ENCODE measurements at regions not wholly inside any gene's neighbourhood (a gene's known extent, or its start where the extent isn't known, plus 50 kb on each side); places are given as distances from the start of the nearest gene placed in this dataset.

DNA sequence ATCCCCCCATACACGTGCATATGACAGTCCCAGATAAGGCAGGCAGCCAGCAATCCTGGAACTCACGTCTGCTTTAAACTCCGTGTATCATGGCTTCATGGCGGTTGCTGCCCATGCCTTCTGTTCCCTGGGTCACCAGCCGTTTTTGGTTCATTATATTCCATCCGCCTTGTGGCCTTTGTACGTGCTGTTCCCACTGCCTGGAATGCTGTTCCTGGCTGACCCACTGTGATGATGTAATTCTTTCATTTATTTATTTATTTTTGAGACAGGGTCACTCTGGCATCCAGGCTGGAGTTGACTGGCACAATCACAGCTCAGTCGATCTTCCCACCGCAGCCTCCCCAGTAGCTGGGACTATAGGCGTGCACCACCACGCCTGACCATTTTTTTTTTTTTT, 136.7 kb upstream of the GSE1 start:
- TF ChIP-seq, protein P1, sequence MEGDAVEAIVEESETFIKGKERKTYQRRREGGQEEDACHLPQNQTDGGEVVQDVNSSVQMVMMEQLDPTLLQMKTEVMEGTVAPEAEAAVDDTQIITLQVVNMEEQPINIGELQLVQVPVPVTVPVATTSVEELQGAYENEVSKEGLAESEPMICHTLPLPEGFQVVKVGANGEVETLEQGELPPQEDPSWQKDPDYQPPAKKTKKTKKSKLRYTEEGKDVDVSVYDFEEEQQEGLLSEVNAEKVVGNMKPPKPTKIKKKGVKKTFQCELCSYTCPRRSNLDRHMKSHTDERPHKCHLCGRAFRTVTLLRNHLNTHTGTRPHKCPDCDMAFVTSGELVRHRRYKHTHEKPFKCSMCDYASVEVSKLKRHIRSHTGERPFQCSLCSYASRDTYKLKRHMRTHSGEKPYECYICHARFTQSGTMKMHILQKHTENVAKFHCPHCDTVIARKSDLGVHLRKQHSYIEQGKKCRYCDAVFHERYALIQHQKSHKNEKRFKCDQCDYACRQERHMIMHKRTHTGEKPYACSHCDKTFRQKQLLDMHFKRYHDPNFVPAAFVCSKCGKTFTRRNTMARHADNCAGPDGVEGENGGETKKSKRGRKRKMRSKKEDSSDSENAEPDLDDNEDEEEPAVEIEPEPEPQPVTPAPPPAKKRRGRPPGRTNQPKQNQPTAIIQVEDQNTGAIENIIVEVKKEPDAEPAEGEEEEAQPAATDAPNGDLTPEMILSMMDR (conservative IDR thresholded peaks at IDR 0.05), result no peak
- no peak for TF ChIP-seq EZH2 (IDR thresholded peaks at IDR 0.05; ENCODE audit: low read depth)
- intact Hi-C loops (cut with micrococcal nuclease; ENCODE audit: unreplicated experiment), result no loop called here
- H3K4me1 ChIP-seq (replicated peaks; ENCODE audit: insufficient read depth), result peaks cover 46% of the 10 kb centered on the region
- no peaks in the 10 kb centered on the region for H3K9me2 ChIP-seq (ENCODE audit: insufficient read depth)
- no peak overlapping the region for H3K4me2 ChIP-seq
- H3K36me3 ChIP-seq (ENCODE audit: low read depth), result no peaks in the 10 kb centered on the region
- no peaks in the 10 kb centered on the region for H4K20me1 ChIP-seq (ENCODE audit: insufficient read depth)
- no peaks in the 10 kb centered on the region for H3K9me3 ChIP-seq (ENCODE audit: insufficient read depth, low read depth)
- no peak for DNase-seq
- ChIA-PET CTCF (no interaction called here), POLR2A (ENCODE audit: unreplicated experiment) (interaction anchor here (0.6 kb wide), 1 partner anchor 38 kb away, joined by 28 read pairs; no protein-coding TSS in a partner anchor)
- H3K79me2 ChIP-seq (ENCODE audit: low read depth), result no peaks in the 10 kb centered on the region
- H3K4me3 ChIP-seq, result no peak overlapping the region
- BruUV-seq (replicated peaks), result no TSS peak
- H3K27ac ChIP-seq, result no peak overlapping the region
- no peak overlapping the region for H2AFZ ChIP-seq
- peaks cover 26% of the 10 kb centered on the region for H3F3A ChIP-seq (ENCODE audit: insufficient read depth, low read depth)
- no peaks in the 10 kb centered on the region for H3K27me3 ChIP-seq (ENCODE audit: insufficient read depth, low read depth)

DNA sequence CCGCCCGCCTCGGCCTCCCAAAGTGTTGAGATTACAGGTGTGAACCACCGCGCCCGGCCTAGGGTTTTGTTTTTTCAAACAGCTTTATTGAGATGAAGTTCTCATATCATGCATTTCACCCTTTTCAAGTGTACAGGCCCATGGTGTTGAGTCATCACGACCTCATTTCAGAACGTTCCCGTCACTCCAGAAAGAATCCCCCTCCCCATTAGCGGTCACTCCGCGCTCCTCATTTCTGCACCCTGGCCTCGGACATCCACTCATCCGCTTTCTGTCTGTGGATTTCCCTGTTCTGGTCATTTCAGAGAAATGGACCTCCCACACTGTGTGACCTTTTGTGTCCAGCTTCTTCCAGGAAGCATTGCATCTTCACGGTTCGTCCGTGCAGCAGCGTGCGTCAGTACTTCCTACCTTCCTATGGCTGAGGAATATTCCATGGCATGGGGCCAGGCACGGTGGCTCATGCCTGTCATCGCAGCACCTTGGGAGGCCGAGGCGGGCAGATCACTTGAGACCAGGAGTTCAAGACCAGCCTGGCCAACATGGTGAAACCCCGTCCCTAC, 135.2 kb upstream of the GSE1 start:
- Histone ChIP-seq H3K4me1 (replicated peaks; ENCODE audit: insufficient read depth) (peaks cover 37% of the 10 kb centered on the region), H3K36me3 (ENCODE audit: low read depth) (no peaks in the 10 kb centered on the region), H3K9me2 (ENCODE audit: insufficient read depth) (no peaks in the 10 kb centered on the region), H3K4me2 (no peak overlapping the region), H3K9me3 (ENCODE audit: insufficient read depth, low read depth) (no peaks in the 10 kb centered on the region), H3K4me3 (no peak overlapping the region), H3K27ac (no peak overlapping the region), H3K79me2 (ENCODE audit: low read depth) (no peaks in the 10 kb centered on the region), H2AFZ (no peak overlapping the region), H4K20me1 (ENCODE audit: insufficient read depth) (no peaks in the 10 kb centered on the region), H3K27me3 (ENCODE audit: insufficient read depth, low read depth) (no peaks in the 10 kb centered on the region), H3F3A (ENCODE audit: insufficient read depth, low read depth) (peaks cover 15% of the 10 kb centered on the region)
- intact Hi-C loops (cut with micrococcal nuclease; ENCODE audit: unreplicated experiment), result no loop called here
- ChIA-PET POLR2A (ENCODE audit: unreplicated experiment) (no interaction called here), CTCF (interaction anchor here (0.6 kb wide), 1 partner anchor 76 kb away, joined by 6 read pairs; no protein-coding TSS in a partner anchor)
- BruUV-seq (replicated peaks), result no TSS peak
- TF ChIP-seq, protein P1 (conservative IDR thresholded peaks at IDR 0.05), result no peak
- TF ChIP-seq EZH2 (IDR thresholded peaks at IDR 0.05; ENCODE audit: low read depth), result no peak
- no peak for DNase-seq

DNA sequence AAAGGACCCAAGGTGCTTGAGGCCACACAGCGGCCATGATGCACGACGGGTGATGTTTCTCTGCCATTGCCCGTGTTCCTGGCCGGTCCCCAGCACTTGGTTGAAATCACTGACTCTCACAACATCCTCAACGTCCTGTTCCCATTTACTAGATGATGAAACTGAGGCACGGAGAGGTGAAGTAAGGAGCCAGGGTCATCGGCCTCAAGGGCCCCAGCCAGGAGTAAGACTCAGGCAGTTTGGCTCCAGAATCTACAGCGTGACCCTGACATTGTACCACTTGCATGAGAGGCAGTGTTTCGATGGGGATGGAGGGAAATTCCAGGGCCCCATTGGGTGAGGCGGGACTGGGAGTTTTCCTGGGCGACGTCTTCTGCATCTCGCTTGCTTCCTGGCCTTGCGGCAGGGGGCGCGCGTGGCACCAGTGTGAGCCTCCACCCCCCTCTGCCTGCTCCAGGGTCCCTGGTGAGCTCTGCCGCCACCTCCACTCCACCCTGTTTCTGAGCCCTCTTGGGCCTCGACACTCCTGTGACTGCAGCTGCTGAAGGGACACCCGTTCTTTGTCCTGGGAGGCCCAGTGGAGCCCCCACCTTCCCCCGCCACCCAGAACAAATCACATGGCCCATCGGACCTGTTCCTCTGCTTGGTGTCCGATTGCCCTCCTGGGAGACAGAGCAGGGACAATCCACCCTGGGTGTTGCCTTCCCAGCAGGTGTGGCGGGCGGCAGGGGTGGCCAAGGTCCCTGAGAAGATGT, 133.0 kb upstream of the GSE1 start:
- ChIA-PET CTCF (interaction anchor here (0.6 kb wide), 2 partner anchors 9 to 58 kb away, joined by 3 read pairs; no protein-coding TSS in a partner anchor), POLR2A (ENCODE audit: unreplicated experiment) (no interaction called here)
- H4K20me1 ChIP-seq (ENCODE audit: insufficient read depth), result no peaks in the 10 kb centered on the region
- no TSS peak for BruUV-seq (replicated peaks)
- peak overlapping the region; percentile 75 for H3K4me2 ChIP-seq
- H3K27ac ChIP-seq, result peak overlapping the region; percentile 6; the same call in 1 of the 2 replicates
- H3K9me3 ChIP-seq (ENCODE audit: insufficient read depth, low read depth), result no peaks in the 10 kb centered on the region
- intact Hi-C loops (cut with micrococcal nuclease; ENCODE audit: unreplicated experiment), result loop anchor here (1.0 kb wide), 1 partner anchor 130 kb away; no protein-coding TSS in a partner anchor
- no peak for TF ChIP-seq EZH2 (IDR thresholded peaks at IDR 0.05; ENCODE audit: low read depth)
- TF ChIP-seq, protein P1 (conservative IDR thresholded peaks at IDR 0.05), result peak; percentile 64
- H3K27me3 ChIP-seq (ENCODE audit: insufficient read depth, low read depth), result no peaks in the 10 kb centered on the region
- H3K4me1 ChIP-seq (replicated peaks; ENCODE audit: insufficient read depth), result peaks cover 22% of the 10 kb centered on the region
- 0 out of 2 replicates have a peak overlapping the region, but pooled peaks have one; percentile 35 for H2AFZ ChIP-seq
- no peaks in the 10 kb centered on the region for H3K79me2 ChIP-seq (ENCODE audit: low read depth)
- no peaks in the 10 kb centered on the region for H3K36me3 ChIP-seq (ENCODE audit: low read depth)
- DNase-seq, result peak; percentile 59 to 68
- H3K4me3 ChIP-seq, result peak overlapping the region; percentile 31; the same call in 1 of the 2 replicates
- H3F3A ChIP-seq (ENCODE audit: insufficient read depth, low read depth), result peaks cover 17% of the 10 kb centered on the region
- H3K9me2 ChIP-seq (ENCODE audit: insufficient read depth), result no peaks in the 10 kb centered on the region

All from PC-9 (cell line).